Mesendoderm (in vitro differentiated cells): ENCODE measurements at regions not wholly inside any gene's neighbourhood (a gene's known extent, or its start where the extent isn't known, plus 50 kb on each side); places are given as distances from the start of the nearest gene placed in this dataset.

ENCODE experiments used
- DNase-seq: peaks from one replicate; pipeline ENCODE4 v3.0.0; 2013
- H2AK5ac ChIP-seq: 2 replicates; pipeline ENCODE4 v1.6.1; 2013; ENCODE audit warnings: low read length, inconsistent platforms
- H2BK120ac ChIP-seq: 2 replicates; pipeline ENCODE4 v1.6.1; 2013; ENCODE audit warnings: low read depth, mild to moderate bottlenecking, low read length, moderate library complexity, mixed read lengths
- H2BK15ac ChIP-seq: replicated peaks from 2 replicates; pipeline ENCODE4 v1.6.1; 2013; ENCODE audit warnings: low read depth, mild to moderate bottlenecking, moderate library complexity
- H2BK5ac ChIP-seq: 2 replicates; pipeline ENCODE4 v1.6.1; 2013; ENCODE audit warnings: low read length, inconsistent platforms
- H3K18ac ChIP-seq: 2 replicates; pipeline ENCODE4 v1.6.1; 2013; ENCODE audit warnings: mild to moderate bottlenecking, low read length, mixed read lengths
- H3K23ac ChIP-seq: one replicate; pipeline ENCODE4 v1.6.1; 2013; ENCODE audit warnings: low read length
- H3K27ac ChIP-seq: 2 replicates; pipeline ENCODE4 v1.5.1; 2013; ENCODE audit warnings: low read depth, mild to moderate bottlenecking, inconsistent platforms, low read length, moderate library complexity
- H3K27me3 ChIP-seq: 2 replicates; pipeline ENCODE4 v1.6.1; 2013; ENCODE audit warnings: low read length, control low read depth, mild to moderate bottlenecking, inconsistent platforms; ENCODE audit not compliant: insufficient read depth, poor library complexity
- H3K36me3 ChIP-seq: 2 replicates; pipeline ENCODE4 v1.6.1; 2013; ENCODE audit warnings: low read length, inconsistent platforms; ENCODE audit not compliant: control insufficient read depth, insufficient read depth
- H3K4ac ChIP-seq: one replicate; pipeline ENCODE4 v1.6.1; 2013; ENCODE audit warnings: low read depth, mild to moderate bottlenecking, low read length, moderate library complexity
- H3K4me1 ChIP-seq: 2 replicates; pipeline ENCODE4 v1.6.1; 2013; ENCODE audit warnings: low read depth, low read length, inconsistent platforms; ENCODE audit not compliant: control insufficient read depth
- H3K4me2 ChIP-seq: 2 replicates; pipeline ENCODE4 v1.6.1; 2013; ENCODE audit warnings: low read length
- H3K4me3 ChIP-seq: 2 replicates; pipeline ENCODE4 v1.5.1; 2013; ENCODE audit warnings: mild to moderate bottlenecking, low read length
- H3K56ac ChIP-seq: one replicate; pipeline ENCODE4 v1.6.1; 2013; ENCODE audit warnings: low read length
- H3K79me1 ChIP-seq: 2 replicates; pipeline ENCODE4 v1.6.1; 2013; ENCODE audit warnings: low read length, inconsistent platforms
- H3K79me2 ChIP-seq: 2 replicates; pipeline ENCODE4 v1.6.1; 2013; ENCODE audit warnings: mild to moderate bottlenecking, low read length; ENCODE audit not compliant: control insufficient read depth, insufficient read depth
- H3K9ac ChIP-seq: 2 replicates; pipeline ENCODE4 v1.6.1; 2013; ENCODE audit warnings: low read length, inconsistent platforms
- H4K5ac ChIP-seq: one replicate; pipeline ENCODE4 v1.6.1; 2013; ENCODE audit warnings: low read length
- H4K8ac ChIP-seq: one replicate; pipeline ENCODE4 v1.6.1; 2013; ENCODE audit warnings: low read depth, mild to moderate bottlenecking, control low read depth, low read length, moderate library complexity
- WGBS: extraction: QIAGEN DNeasy Blood & Tissue Kit; methylation state at CpG from one replicate; pipeline ENCODE4 v1.1.7; 2013; ENCODE audit warnings: low lambda C conversion rate, missing lambda C conversion rate; ENCODE audit not compliant: insufficient coverage; ENCODE audit errors: extremely low coverage; 5-methylcytosine and 5-hydroxymethylcytosine counted together

DNA sequence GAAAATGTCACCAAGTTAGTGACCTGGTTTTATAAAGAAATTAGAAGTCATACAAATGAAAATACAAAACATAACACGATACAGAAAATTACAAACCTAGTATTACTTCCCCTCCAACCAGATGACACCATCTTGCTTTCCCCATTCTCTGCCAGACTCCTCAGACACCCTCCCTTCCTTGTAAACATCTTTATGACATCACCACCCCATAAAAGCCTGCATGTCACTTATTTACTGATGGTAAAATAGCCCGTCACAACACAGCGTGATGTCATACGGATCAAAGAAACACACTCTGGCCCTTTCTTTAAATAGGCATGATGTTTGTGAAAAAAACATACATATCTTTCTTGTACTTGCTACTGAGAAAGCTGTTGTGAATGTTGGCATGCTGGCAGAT lies 254.8 kb upstream of the SOX11 start:
- H3K79me1 ChIP-seq, result no peaks in the 10 kb centered on the region
- H3K18ac ChIP-seq, result no peak overlapping the region
- no peak for DNase-seq
- H3K4ac ChIP-seq, result no peak overlapping the region
- no peak overlapping the region for H3K56ac ChIP-seq
- H2BK5ac ChIP-seq, result no peak overlapping the region
- H3K27ac ChIP-seq, result no peak overlapping the region
- no peak overlapping the region for H2BK120ac ChIP-seq
- no peak overlapping the region for H3K23ac ChIP-seq
- H3K4me2 ChIP-seq, result no peak overlapping the region
- H3K9ac ChIP-seq, result no peak overlapping the region
- no peaks in the 10 kb centered on the region for H3K4me1 ChIP-seq
- H3K36me3 ChIP-seq, result no peaks in the 10 kb centered on the region
- no peaks in the 10 kb centered on the region for H3K27me3 ChIP-seq
- no peak overlapping the region for H4K8ac ChIP-seq
- no peaks in the 10 kb centered on the region for H3K79me2 ChIP-seq
- no CpG with 5 or more reads among the region's 4 CpGs for WGBS
- no peak overlapping the region for H2AK5ac ChIP-seq
- H3K4me3 ChIP-seq, result no peak overlapping the region
- no peak overlapping the region for H2BK15ac ChIP-seq
- no peak overlapping the region for H4K5ac ChIP-seq

DNA sequence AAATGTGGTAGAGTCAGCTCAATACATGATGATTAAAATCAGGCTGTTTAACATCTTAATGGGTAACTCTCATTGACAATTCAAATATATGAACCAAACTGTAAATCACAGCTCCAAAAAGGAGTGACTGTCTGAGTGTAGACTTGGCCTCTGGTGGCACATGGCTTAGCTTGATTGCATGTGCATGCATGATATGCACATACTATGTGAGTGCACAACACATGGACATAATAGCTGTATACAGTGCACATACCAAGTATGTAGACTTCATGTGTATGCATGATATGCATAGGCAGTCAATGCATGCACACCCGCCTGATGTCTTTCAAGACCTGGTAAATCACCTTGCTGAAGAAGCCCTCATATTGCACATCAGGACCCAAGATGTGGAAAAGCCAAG lies 252.0 kb upstream of the SOX11 start:
- DNase-seq, result no peak
- Histone ChIP-seq H3K4ac (no peak overlapping the region), H3K4me2 (no peak overlapping the region), H3K79me1 (no peaks in the 10 kb centered on the region), H2BK5ac (no peak overlapping the region), H2AK5ac (no peak overlapping the region), H3K23ac (no peak overlapping the region), H3K56ac (no peak overlapping the region), H4K8ac (no peak overlapping the region), H3K27me3 (no peaks in the 10 kb centered on the region), H3K4me1 (no peaks in the 10 kb centered on the region), H3K79me2 (no peaks in the 10 kb centered on the region), H2BK120ac (no peak overlapping the region), H2BK15ac (no peak overlapping the region), H3K4me3 (no peak overlapping the region), H3K9ac (no peak overlapping the region), H3K27ac (no peak overlapping the region), H3K36me3 (no peaks in the 10 kb centered on the region), H3K18ac (no peak overlapping the region), H4K5ac (no peak overlapping the region)
- no CpG with 5 or more reads among the region's 1 CpG for WGBS

DNA sequence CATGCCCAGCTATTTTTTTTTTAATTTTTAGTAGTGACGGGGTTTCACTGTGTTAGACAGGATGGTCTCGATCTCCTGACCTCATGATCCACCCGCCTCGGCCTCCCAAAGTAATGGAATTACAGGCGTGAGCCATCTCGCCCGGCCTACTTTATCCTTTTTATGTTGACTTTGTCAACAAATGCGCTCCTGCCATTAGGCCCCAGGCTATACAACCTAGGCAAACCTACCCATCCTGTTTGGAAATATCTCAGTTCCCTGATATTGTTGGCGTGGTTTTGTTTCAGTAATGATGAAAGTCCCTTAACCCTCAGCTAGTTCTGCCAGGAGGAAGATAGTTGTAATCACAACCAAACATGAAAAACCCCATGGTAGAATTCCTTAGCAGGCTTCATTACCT lies 249.4 kb upstream of the SOX11 start:
- Histone ChIP-seq H3K27ac (no peak overlapping the region), H3K27me3 (no peaks in the 10 kb centered on the region), H3K79me2 (no peaks in the 10 kb centered on the region), H3K9ac (no peak overlapping the region), H3K56ac (no peak overlapping the region), H3K4me2 (no peak overlapping the region), H2BK120ac (no peak overlapping the region), H4K8ac (no peak overlapping the region), H2BK15ac (no peak overlapping the region), H3K36me3 (no peaks in the 10 kb centered on the region), H4K5ac (no peak overlapping the region), H3K4me1 (no peaks in the 10 kb centered on the region), H3K4me3 (no peak overlapping the region), H3K18ac (no peak overlapping the region), H3K23ac (no peak overlapping the region), H3K4ac (no peak overlapping the region), H3K79me1 (no peaks in the 10 kb centered on the region), H2BK5ac (no peak overlapping the region), H2AK5ac (no peak overlapping the region)
- WGBS, result no CpG with 5 or more reads among the region's 9 CpGs
- DNase-seq, result no peak

DNA sequence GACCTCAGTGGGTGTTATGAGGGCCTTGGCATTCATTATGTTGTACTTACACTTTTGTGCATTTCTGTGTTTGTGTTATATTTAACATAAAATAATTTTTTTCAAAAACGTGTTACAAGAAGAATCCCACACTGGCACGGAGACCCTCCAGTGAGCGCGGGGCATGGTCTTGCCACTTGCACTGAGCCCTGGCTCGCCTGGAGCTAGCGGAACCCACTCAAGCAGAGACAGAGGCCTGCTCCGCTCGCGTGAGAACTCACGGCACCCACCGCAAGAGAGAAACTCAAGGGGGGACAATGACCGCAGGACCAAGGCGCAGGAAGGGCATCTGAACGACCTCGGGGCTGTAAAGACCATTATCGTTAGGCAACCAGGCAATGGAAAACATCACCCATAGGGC lies 248.0 kb upstream of the SOX11 start:
- Histone ChIP-seq H3K56ac (no peak overlapping the region), H3K27me3 (no peaks in the 10 kb centered on the region), H3K9ac (no peak overlapping the region), H3K79me2 (no peaks in the 10 kb centered on the region), H4K5ac (no peak overlapping the region), H2AK5ac (no peak overlapping the region), H3K27ac (no peak overlapping the region), H3K4me3 (no peak overlapping the region), H3K4ac (no peak overlapping the region), H2BK15ac (no peak overlapping the region), H3K79me1 (no peaks in the 10 kb centered on the region), H3K23ac (no peak overlapping the region), H2BK5ac (no peak overlapping the region), H3K4me1 (no peaks in the 10 kb centered on the region), H3K4me2 (no peak overlapping the region), H3K18ac (no peak overlapping the region), H3K36me3 (no peaks in the 10 kb centered on the region), H2BK120ac (no peak overlapping the region), H4K8ac (no peak overlapping the region)
- WGBS, result no CpG with 5 or more reads among the region's 16 CpGs
- no peak for DNase-seq

DNA sequence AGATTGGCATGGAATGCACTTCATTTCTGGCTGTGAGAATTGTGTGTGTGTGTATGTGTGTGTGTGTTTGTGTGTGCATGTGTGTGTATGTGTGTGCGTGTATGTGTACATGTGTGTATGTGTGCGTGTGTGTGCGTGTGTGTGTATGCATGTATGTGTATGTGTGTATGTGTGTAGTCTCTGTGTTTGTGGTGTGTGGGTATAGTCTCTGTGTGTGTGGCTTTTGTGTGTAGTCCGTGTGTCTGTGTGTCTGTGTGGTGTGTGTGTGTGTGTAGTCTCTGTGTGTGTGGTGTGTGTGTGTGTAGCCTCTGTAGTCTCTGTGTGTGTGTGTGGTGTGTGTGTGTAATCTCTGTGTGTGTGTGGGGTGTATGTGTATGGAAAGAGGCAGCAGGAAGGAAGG lies 247.3 kb upstream of the SOX11 start:
- Histone ChIP-seq H4K5ac (no peak overlapping the region), H3K23ac (no peak overlapping the region), H3K4me1 (no peaks in the 10 kb centered on the region), H3K79me1 (no peaks in the 10 kb centered on the region), H3K36me3 (no peaks in the 10 kb centered on the region), H3K4me3 (no peak overlapping the region), H3K18ac (no peak overlapping the region), H3K56ac (no peak overlapping the region), H3K9ac (no peak overlapping the region), H3K27me3 (no peaks in the 10 kb centered on the region), H3K4ac (no peak overlapping the region), H2BK15ac (no peak overlapping the region), H2AK5ac (no peak overlapping the region), H4K8ac (no peak overlapping the region), H3K27ac (no peak overlapping the region), H3K4me2 (no peak overlapping the region), H2BK120ac (no peak overlapping the region), H2BK5ac (no peak overlapping the region), H3K79me2 (no peaks in the 10 kb centered on the region)
- WGBS, result no CpG with 5 or more reads among the region's 4 CpGs
- no peak for DNase-seq

DNA sequence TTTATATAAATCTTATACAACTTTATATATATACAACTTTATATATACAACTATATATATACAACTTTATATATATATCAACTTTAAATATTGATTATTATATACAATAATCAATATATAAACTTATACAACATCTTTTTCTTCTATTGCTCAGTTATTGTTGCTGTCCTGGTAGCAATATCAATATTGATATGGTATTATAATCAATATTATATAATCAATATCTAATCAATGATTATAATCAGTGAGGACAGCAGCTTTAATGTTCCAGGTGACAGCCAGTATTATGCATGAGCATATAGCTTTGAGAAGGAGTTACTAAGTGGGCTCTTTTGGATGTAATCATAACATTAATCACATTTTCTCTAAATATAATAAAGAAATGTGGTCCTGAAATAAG lies 242.3 kb upstream of the SOX11 start:
- no peak overlapping the region for H3K23ac ChIP-seq
- no peak overlapping the region for H3K4me2 ChIP-seq
- H3K18ac ChIP-seq, result no peak overlapping the region
- no peaks in the 10 kb centered on the region for H3K27me3 ChIP-seq
- no peak overlapping the region for H4K5ac ChIP-seq
- H4K8ac ChIP-seq, result no peak overlapping the region
- no peak overlapping the region for H3K4me3 ChIP-seq
- H2BK5ac ChIP-seq, result no peak overlapping the region
- DNase-seq, result no peak
- H3K79me1 ChIP-seq, result no peaks in the 10 kb centered on the region
- no peak overlapping the region for H2BK120ac ChIP-seq
- H3K9ac ChIP-seq, result no peak overlapping the region
- no peak overlapping the region for H2BK15ac ChIP-seq
- no peak overlapping the region for H2AK5ac ChIP-seq
- no peak overlapping the region for H3K56ac ChIP-seq
- no peak overlapping the region for H3K4ac ChIP-seq
- no peaks in the 10 kb centered on the region for H3K79me2 ChIP-seq
- peaks cover 5% of the 10 kb centered on the region for H3K4me1 ChIP-seq
- no peaks in the 10 kb centered on the region for H3K36me3 ChIP-seq
- no peak overlapping the region for H3K27ac ChIP-seq
